MCF 10A (cell line): ENCODE measurements at regions not wholly inside any gene's neighbourhood (a gene's known extent, or its start where the extent isn't known, plus 50 kb on each side); places are given as distances from the start of the nearest gene placed in this dataset.

Source experiments
- BruUV-seq: library from RNA; stranded (reverse); fragments of 400-500 nt; replicated peaks from 2 replicates; lab custom pipeline; 2021; lab: Mats Ljungman, UMichigan
- CTCF ChIA-PET: fragments of 300-600 bp; sonication (Branson Sonifier 250); formaldehyde crosslinking; extraction: SDS; loops from one replicate; lab custom pipeline; 2021; ENCODE audit warnings: antibody characterized with exemption, inconsistent platforms; lab: Yijun Ruan, JAX
- POLR2A ChIA-PET: fragments of 300-600, 350-650 bp; sonication (Branson Sonifier 250); formaldehyde crosslinking; extraction: SDS; loops from one replicate; lab custom pipeline; 2020; ENCODE audit warnings: antibody characterized with exemption, inconsistent platforms; lab: Yijun Ruan, JAX
- DNase-seq: peaks from one replicate; pipeline ENCODE4 v3.0.0-alpha.2; 2018; ENCODE audit not compliant: unreplicated experiment
- H3K27ac Mint-ChIP-seq: one replicate; pipeline ENCODE4 v1.8.0; 2022; ENCODE audit warnings: mild to moderate bottlenecking, low read depth, mixed read lengths; ENCODE audit not compliant: unreplicated experiment
- H3K27me3 Mint-ChIP-seq: one replicate; pipeline ENCODE4 v1.8.0; 2022; ENCODE audit warnings: mixed read lengths; ENCODE audit not compliant: insufficient read depth, unreplicated experiment
- H3K36me3 Mint-ChIP-seq: one replicate; pipeline ENCODE4 v1.8.0; 2022; ENCODE audit warnings: mild to moderate bottlenecking, moderate library complexity, mixed read lengths; ENCODE audit not compliant: insufficient read depth, unreplicated experiment
- H3K4me1 Mint-ChIP-seq: one replicate; pipeline ENCODE4 v1.8.0; 2022; ENCODE audit warnings: mixed read lengths; ENCODE audit not compliant: insufficient read depth, unreplicated experiment
- H3K4me3 Mint-ChIP-seq: one replicate; pipeline ENCODE4 v1.8.0; 2022; ENCODE audit warnings: mild to moderate bottlenecking, moderate library complexity, mixed read lengths; ENCODE audit not compliant: unreplicated experiment
- H3K9me3 Mint-ChIP-seq: one replicate; pipeline ENCODE4 v1.8.0; 2022; ENCODE audit warnings: mixed read lengths; ENCODE audit not compliant: unreplicated experiment
- intact Hi-C: fragments of 100-400 bp; cut with micrococcal nuclease; formaldehyde crosslinking; loops from 2 replicates; pipeline ENCODE4 v1.14.1; 2022
- TF ChIP-seq, protein P1 (sequence below): fragments of 200-600 bp; IDR thresholded peaks from one replicate; pipeline ENCODE4 v1.8.0; 2022; ENCODE audit warnings: antibody characterized with exemption, mild to moderate bottlenecking; ENCODE audit not compliant: unreplicated experiment

- Mint-ChIP-seq H3K36me3 (no peaks in the 10 kb centered on the region), H3K27ac (no peak overlapping the region), H3K4me3 (no peak overlapping the region), H3K9me3 (no peaks in the 10 kb centered on the region), H3K27me3 (peaks cover 21% of the 10 kb centered on the region), H3K4me1 (no peaks in the 10 kb centered on the region)
- intact Hi-C loops: no loop called here
- no peak for DNase-seq
- CTCF ChIA-PET: interaction anchor here (0.7 kb wide), 1 partner anchor 224 kb away, joined by 3 read pairs; no protein-coding TSS in a partner anchor
- TF ChIP-seq, protein P1, sequence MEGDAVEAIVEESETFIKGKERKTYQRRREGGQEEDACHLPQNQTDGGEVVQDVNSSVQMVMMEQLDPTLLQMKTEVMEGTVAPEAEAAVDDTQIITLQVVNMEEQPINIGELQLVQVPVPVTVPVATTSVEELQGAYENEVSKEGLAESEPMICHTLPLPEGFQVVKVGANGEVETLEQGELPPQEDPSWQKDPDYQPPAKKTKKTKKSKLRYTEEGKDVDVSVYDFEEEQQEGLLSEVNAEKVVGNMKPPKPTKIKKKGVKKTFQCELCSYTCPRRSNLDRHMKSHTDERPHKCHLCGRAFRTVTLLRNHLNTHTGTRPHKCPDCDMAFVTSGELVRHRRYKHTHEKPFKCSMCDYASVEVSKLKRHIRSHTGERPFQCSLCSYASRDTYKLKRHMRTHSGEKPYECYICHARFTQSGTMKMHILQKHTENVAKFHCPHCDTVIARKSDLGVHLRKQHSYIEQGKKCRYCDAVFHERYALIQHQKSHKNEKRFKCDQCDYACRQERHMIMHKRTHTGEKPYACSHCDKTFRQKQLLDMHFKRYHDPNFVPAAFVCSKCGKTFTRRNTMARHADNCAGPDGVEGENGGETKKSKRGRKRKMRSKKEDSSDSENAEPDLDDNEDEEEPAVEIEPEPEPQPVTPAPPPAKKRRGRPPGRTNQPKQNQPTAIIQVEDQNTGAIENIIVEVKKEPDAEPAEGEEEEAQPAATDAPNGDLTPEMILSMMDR: no peak
- BruUV-seq: no TSS peak
- POLR2A ChIA-PET: no interaction called here
Observed at GRCh38 chr2:228321015-228321414, 139.5 kb upstream of the SPHKAP start.

DNA sequence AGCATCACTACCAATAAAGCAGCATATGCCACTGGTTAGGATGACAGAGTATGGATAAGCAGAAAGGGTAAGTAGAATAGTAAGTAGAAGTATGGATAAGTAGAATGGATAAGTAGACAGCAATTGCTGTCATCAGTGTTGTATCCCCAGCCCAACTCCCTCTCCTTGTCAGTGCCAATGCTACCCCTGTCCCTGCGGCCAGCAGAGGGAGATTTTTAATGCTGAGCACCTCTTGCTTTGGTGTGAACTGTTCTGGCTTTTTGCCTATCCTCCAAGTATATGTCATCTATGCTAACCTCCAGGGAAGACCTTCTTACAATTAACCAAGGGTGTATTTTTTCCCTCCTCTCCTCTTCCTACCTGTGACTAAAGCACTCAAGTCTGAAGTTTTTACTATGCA, 136.7 kb upstream of the SPHKAP start:
- intact Hi-C loops: loop anchor here (1.0 to 10.0 kb wide), 3 partner anchors 273 to 383 kb away; no protein-coding TSS in a partner anchor
- no TSS peak for BruUV-seq
- DNase-seq: peak; percentile 73
- no peak overlapping the region for H3K4me3 Mint-ChIP-seq
- no peak overlapping the region for H3K27ac Mint-ChIP-seq
- CTCF ChIA-PET: interaction anchor here (0.7 to 1.6 kb wide), 3 partner anchors 17 to 857 kb away, joined by 3 to 5 read pairs (median 4); no protein-coding TSS in a partner anchor
- H3K27me3 Mint-ChIP-seq: peaks cover 24% of the 10 kb centered on the region
- TF ChIP-seq, protein P1: peak; percentile 58
- no peaks in the 10 kb centered on the region for H3K36me3 Mint-ChIP-seq
- no peaks in the 10 kb centered on the region for H3K9me3 Mint-ChIP-seq
- POLR2A ChIA-PET: no interaction called here
- no peaks in the 10 kb centered on the region for H3K4me1 Mint-ChIP-seq

GRCh38 chr2:228312172-228312571, 130.7 kb upstream of the SPHKAP start:
- TF ChIP-seq, protein P1: no peak
- no peaks in the 10 kb centered on the region for H3K36me3 Mint-ChIP-seq
- ChIA-PET POLR2A (no interaction called here), CTCF (interaction anchor here (0.5 to 0.6 kb wide), 2 partner anchors 11 to 177 kb away, joined by 3 to 4 read pairs; no protein-coding TSS in a partner anchor)
- peaks cover 44% of the 10 kb centered on the region for H3K27me3 Mint-ChIP-seq
- no peaks in the 10 kb centered on the region for H3K9me3 Mint-ChIP-seq
- no peak overlapping the region for H3K4me3 Mint-ChIP-seq
- H3K4me1 Mint-ChIP-seq: no peaks in the 10 kb centered on the region
- H3K27ac Mint-ChIP-seq: no peak overlapping the region
- BruUV-seq: no TSS peak
- intact Hi-C loops: loop anchor here (10.0 kb wide), 2 partner anchors 267 to 377 kb away; no protein-coding TSS in a partner anchor
- DNase-seq: no peak

- no TSS peak for BruUV-seq
- TF ChIP-seq, protein P1: no peak
- Mint-ChIP-seq H3K4me3 (no peak overlapping the region), H3K36me3 (no peaks in the 10 kb centered on the region), H3K9me3 (no peaks in the 10 kb centered on the region), H3K27ac (no peak overlapping the region), H3K27me3 (peaks cover 25% of the 10 kb centered on the region), H3K4me1 (no peaks in the 10 kb centered on the region)
- ChIA-PET CTCF (no interaction called here), POLR2A (interaction anchor here (0.6 kb wide), 1 partner anchor 1147 kb away, joined by 4 read pairs; no protein-coding TSS in a partner anchor)
- intact Hi-C loops: no loop called here
- no peak for DNase-seq
Observed at GRCh38 chr2:228303960-228304359, 122.5 kb upstream of the SPHKAP start.
